ENCODE measurements at regions not wholly inside any gene's neighbourhood (a gene's known extent, or its start where the extent isn't known, plus 50 kb on each side); places are given as distances from the start of the nearest gene placed in this dataset.

GRCh38 chr5:110109667-110110066, 419.9 kb downstream of the MAN2A1 start:
- no peak for TF ChIP-seq POLR2A (IDR thresholded peaks at IDR 0.05)
- TF ChIP-seq, protein P1, sequence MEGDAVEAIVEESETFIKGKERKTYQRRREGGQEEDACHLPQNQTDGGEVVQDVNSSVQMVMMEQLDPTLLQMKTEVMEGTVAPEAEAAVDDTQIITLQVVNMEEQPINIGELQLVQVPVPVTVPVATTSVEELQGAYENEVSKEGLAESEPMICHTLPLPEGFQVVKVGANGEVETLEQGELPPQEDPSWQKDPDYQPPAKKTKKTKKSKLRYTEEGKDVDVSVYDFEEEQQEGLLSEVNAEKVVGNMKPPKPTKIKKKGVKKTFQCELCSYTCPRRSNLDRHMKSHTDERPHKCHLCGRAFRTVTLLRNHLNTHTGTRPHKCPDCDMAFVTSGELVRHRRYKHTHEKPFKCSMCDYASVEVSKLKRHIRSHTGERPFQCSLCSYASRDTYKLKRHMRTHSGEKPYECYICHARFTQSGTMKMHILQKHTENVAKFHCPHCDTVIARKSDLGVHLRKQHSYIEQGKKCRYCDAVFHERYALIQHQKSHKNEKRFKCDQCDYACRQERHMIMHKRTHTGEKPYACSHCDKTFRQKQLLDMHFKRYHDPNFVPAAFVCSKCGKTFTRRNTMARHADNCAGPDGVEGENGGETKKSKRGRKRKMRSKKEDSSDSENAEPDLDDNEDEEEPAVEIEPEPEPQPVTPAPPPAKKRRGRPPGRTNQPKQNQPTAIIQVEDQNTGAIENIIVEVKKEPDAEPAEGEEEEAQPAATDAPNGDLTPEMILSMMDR (IDR thresholded peaks at IDR 0.05): no peak

Data from testis (tissue), 2 donors.